GM21825 (cell line): ENCODE measurements at regions not wholly inside any gene's neighbourhood (a gene's known extent, or its start where the extent isn't known, plus 50 kb on each side); places are given as distances from the start of the nearest gene placed in this dataset.

Source experiments
- ATAC-seq: cut with Tn5 transposase; IDR thresholded peaks from one replicate; pipeline ENCODE4 v1.9.1; 2021; ENCODE audit warnings: mild to moderate bottlenecking, moderate library complexity; ENCODE audit not compliant: unreplicated experiment

- ATAC-seq: no peak
These were observed 288.3 kb downstream of the TGFB2 start for GRCh38 chr1:218633238-218633988.

DNA sequence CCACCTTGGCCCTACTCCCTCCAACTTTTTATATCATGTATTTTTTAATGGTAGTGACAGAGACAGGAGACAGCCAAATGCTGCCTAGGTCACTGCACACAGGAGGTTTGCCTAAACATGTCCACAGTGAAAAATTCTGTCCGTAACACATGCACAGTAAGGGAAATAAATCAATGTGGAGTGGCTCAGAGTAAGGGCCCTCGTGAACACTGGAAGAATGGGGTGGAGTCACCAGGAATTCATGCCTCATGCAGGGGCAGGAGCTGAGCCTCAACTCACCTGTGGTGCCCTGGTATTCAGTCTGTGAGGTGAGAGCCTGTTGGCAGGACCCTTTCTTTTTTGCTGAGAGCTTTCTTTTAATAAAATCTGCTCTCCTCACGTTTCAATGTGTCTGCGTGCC is 289.1 kb downstream of the TGFB2 start:
- no peak for ATAC-seq

- no peak for ATAC-seq
These were observed 291.4 kb downstream of the TGFB2 start for GRCh38 chr1:218636548-218636947.

DNA sequence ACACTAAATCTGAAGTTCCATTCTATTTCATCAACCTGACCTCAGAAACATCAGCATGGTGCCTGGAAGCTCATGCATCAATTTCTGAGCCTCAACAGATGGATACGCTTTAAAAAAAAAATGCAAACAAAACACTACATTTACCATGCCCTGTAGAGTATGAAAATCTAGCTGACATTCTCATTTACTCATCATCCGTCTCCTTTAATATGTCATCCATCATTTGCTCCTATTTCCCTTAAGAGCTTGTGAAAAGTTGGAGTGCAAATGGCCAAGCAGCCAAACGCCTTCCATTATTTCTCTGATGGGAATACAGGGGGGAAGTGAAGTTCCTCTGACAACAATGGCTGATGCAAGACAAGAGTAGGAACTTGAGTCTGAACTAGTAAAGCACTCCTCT is 295.0 kb downstream of the TGFB2 start:
- ATAC-seq: no peak

DNA sequence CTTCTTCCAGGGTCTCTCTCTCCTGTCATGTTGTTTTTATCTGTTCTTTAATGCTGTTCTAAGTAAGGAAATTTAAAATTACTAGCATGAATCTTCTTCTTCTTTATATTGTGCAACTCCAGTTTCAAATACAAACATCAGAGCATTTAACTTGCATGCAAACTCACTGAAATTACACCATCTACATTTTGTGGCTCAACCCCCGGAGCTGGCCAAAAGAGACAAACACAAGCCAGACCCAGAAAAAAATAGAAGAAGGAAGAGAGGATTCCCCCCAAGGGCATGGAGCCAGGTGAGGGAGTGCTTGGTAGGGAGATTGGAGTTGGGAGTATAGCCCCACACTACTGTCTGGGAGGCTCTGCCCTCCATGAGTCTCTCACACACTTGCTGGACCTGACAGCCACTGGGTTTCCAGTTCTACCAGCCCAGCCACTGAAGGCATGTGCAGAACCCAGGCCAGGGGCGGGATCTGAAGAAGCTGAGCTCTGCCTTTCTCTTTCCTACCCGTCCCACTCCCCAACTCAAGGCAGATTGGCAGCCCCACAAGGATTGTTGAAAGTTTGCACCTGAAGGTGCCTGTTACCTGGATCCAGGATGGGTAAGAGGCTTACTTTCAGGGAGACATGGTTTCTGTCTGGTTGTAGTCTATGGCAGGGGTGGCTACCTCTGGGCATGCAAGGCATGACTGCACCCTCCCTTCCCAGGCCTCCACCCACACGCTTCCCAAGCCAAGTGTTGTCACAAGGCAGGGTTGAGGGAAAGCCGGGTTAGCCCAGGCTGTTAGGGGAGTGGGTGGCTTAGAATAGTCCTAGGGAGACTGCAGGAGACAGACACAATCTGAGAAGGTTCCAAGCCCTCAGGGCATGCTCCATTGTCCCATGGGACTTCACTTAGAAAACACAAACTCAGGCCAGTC is 297.2 kb downstream of the TGFB2 start:
- no peak for ATAC-seq

GRCh38 chr1:218643281-218643680 is 298.1 kb downstream of the TGFB2 start:
- no peak for ATAC-seq

GRCh38 chr1:218643926-218644325 is 298.8 kb downstream of the TGFB2 start:
- ATAC-seq: no peak

- ATAC-seq: no peak
These were observed 301.2 kb downstream of the TGFB2 start for GRCh38 chr1:218646288-218646687.

DNA sequence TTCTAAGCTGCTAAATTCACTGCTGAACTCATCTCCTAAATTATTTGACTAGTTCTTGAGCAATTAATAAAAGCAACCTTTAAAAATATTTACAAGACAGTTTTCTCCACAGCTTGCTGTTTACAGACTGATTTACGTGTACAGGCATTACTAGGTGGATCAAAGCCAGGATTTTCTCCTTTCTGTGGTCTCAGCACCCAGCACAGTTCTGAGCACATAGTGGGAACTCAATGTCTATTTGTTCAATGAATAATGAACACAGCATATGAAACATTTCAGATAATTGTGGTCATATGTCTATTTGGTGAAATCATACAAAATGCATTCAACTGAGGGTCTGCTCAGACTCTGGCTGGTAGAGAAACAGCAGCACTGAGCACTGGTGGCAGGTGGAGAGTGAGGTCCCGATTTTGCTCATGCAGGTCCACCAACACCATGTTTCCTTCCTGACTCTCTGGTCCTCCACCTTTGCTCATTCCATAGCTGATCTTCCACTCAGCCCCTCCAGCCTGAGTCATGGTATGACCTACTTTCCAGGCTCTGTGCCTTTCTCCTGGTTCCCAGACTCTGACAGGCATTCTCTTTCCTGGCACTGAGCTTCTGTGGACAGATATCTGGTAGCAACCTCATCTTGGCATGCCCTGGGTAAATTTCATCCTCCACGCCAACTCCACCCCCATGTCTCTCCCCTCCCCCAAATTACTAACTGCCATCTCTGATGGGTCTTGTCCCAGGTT is 311.3 kb downstream of the TGFB2 start:
- no peak for ATAC-seq

GRCh38 chr1:218658269-218658668 is 313.1 kb downstream of the TGFB2 start:
- no peak for ATAC-seq

DNA sequence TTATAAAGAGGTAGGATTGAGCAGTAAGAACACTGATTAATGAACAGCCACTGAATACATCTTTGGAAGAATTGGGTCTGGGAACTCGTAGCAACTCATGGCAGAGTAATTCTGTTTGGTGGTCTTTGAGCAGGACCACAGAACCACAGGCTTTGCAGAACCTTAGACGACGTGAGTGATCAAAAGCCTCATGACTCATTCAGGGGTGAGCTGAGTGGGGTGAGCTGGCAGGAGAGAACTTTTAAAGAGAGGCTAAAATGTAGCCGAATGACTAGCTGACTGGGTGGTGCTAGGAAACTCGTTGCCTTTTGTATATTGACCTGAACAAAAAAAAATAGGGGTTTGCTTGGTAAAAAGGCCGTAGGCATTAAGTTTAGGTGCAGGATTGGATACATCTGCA is 313.8 kb downstream of the TGFB2 start:
- no peak for ATAC-seq

DNA sequence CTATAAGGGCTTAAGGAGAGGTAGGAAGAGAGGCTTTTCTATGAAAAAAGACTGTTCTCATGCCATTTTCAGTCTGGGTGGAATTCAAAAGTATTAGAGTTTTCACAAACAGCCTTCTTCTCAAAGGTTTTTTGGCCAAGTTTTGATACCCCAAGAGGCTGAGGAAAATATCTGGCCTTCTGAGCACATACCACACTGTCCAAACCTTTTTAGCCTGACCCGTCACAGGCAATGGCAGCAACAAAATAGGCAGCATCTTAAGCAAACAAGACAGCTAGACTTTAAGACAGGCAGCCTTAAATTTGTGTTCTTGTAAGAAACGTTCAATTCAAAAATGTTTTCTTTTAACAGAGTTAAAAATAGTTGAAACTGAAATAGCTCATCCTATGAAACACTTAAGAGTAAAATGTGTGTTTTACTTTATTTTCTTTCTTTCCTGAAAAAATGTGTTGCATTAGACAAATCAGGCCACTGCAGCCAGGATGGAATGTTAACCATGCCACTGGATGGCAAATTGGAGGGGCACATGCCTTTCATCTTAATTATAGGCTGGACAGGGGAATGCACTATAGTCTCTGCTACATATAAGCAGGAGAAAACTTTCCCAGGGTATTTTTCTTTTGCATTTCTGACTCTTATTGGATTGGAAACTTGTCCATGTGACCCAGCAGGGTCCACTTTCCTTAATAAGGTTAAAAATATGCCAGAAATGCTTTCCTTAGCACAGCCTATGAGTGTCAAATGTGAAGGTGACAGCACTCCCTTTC is 315.0 kb downstream of the TGFB2 start:
- ATAC-seq: no peak

DNA sequence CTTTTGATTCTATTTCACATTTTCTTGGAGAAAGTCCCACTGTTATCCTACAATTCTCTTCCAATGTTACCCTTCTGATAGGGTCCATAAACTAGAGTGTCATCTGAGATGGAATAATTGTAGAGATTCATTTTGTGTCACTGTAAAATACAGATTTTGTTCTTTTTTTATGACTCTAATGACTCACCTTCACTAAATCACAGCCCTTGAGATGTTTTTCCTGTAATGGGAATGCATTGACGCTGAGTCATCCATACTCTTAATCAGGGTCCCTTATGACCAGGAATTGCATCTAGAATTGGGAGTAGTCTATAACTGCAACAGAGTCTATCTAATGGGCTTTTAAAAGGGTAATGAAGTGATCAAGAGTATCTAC is 315.5 kb downstream of the TGFB2 start:
- no peak for ATAC-seq

DNA sequence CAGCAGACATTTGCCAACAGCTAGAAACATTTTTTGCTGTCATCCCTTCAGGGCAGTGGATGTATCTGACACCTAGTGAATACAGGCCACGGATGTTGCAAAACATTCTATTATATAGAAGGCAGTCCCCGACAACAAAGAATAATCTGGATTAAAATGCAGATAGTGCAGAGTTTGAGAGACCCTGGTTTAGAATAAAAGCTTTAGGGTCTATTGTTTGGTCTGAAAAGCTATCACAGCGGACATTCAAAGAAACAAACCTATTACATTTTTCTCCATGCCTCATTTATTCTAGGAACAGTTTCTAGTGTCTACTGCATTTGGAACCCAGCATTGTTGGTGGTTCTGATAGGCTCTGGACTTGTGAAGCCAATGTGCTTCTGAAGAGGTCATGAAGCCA is 316.3 kb downstream of the TGFB2 start:
- ATAC-seq: no peak

DNA sequence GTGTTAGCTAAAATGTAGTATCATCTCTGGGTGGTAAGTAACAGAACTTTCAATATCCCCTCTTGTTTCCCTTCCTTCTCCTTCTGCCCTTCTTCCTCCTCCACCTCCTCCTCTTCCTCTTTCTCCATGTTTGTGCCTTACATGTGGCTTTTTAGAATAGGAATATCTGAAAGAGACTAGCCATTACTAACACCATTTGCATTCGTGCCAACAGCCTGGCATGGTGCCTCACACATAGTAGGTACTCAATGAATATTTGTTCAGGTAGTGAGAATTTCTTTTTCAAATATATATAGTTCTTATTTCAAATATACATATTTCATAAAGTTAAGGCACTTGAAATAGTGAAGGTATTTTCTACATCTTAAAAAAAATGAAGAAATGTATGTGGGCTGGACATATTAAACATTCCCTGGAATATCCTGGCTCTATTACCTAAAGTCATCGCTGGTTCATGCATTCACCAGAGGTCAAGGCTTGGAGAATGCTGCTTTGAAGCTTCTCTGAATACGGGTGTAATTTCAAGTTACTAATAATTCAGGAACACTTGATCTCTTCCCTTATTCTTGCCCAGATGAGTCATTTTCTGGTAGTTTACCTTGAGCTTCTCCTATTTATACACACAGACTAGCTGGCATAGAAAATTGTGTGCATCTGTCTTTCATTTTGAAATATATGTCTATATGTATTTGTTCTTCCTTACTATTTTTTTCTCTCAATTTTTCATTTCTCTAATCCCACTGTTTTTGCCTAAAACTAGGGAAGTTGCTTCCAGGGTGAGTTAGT is 319.4 kb downstream of the TGFB2 start:
- no peak for ATAC-seq

DNA sequence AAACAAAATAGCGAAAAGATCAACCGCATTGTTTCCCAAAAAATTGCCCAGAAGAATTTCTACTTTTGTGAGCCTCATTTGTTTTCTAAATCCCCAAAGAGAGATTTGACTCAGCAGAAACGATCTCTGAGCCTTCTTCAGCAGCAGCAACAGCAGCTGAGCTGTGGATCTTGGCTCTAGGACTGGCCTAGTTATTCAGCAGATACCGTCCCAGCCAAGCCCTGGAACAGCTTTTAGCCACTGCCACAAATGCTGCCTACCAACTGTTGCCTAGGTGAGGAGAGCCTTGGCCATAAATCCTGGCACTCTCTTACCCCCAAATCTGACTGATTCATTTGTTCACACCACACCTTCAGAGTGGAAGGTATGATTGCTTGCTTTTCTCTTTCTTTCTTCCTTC is 320.1 kb downstream of the TGFB2 start:
- no peak for ATAC-seq

GRCh38 chr1:218666263-218666662 is 321.1 kb downstream of the TGFB2 start:
- no peak for ATAC-seq

DNA sequence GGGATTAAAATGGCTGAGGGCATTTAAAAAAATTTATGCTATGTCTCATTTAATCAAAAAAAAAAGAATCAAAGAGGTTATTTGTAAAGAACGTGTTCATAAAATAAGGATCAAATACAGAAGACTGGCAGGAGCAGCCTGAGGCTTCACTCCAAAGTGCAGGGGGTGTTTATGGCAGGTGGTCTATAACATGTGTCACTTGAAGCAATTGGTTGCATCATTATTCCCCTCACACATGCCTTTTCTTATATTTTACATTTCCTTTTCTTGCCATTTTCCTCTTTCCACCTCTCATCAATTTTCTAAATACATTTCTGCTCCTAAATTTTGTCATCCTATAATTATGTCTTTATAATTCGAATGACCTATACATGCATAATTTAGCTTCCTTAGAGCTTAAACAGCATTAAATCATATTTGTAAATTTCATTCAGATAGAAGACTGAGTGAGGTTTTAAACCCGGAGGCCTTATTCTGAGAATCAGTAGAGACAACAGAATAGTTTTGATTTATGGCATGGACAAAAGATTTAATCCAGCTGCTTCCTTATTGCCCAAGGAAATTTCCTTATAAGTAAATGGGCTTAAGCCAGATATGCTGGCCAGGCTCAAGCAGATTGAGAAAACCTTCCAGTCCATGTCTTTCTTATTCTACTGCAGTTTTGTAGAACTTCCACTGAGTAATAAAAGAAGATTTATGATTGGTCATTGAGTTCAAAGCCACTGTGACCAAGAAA is 322.8 kb downstream of the TGFB2 start:
- no peak for ATAC-seq

DNA sequence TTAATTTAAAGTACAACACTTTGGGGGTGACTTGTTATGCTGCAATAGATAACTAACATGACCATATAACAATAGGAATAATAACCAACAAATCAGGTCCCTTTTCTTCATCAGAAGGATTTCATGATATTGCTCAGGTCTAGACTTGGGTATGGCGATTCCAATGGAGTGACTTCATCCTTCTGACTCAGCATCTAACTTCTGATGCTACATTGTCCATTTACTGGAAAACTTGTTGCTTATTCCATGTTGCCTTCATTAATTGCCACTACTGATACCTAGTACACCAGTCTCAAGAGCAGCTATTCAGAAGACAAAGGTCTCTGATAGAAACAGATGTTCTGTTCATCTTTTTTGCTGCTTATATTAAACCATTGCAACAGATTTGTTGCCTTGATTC is 324.3 kb downstream of the TGFB2 start:
- no peak for ATAC-seq
